K562 (cell line): ENCODE measurements at regions not wholly inside any gene's neighbourhood (a gene's known extent, or its start where the extent isn't known, plus 50 kb on each side); places are given as distances from the start of the nearest gene placed in this dataset.

Experiments used
- ARNT ChIP-seq, 2 experiments: fragments of 450-650 bp; IDR thresholded peaks; 2 replicates each; pipeline ENCODE4 v1.6.1; 2016; ENCODE audit warnings: mild to moderate bottlenecking in 1 of 2
- BCOR ChIP-seq: fragments of 450-650 bp; IDR thresholded peaks from 2 replicates; pipeline ENCODE4 v1.6.1; 2016
- FUS ChIP-seq: fragments of 200-400 bp; formaldehyde crosslinking; optimal IDR thresholded peaks from 2 replicates; pipeline ENCODE3; 2017; ENCODE audit warnings: low read depth, low read length
- KAT7 ChIP-seq: sonication (generic); formaldehyde crosslinking; IDR thresholded peaks from 2 replicates; pipeline ENCODE4 v1.8.0; 2022; ENCODE audit warnings: missing genetic modification reagents, mild to moderate bottlenecking, borderline replicate concordance
- KAT8 ChIP-seq: fragments of 450-650 bp; IDR thresholded peaks from 2 replicates; pipeline ENCODE4 v1.6.1; 2016; ENCODE audit warnings: low read depth, mild to moderate bottlenecking
- L3MBTL2 ChIP-seq: fragments of 450-650 bp; IDR thresholded peaks from 2 replicates; pipeline ENCODE4 v1.6.1; 2016; ENCODE audit warnings: mild to moderate bottlenecking, moderate library complexity
- MYBL2 ChIP-seq, 2 experiments: fragments of 450-650 bp in 1 of 2; sonication (generic) in 1 of 2; formaldehyde crosslinking in 1 of 2; IDR thresholded peaks; 2 replicates each; pipeline versions ENCODE4 v1.6.1 to v1.8.1; 2017 to 2022; ENCODE audit warnings: borderline replicate concordance in 1 of 2, inconsistent platforms in 1 of 2, low read depth in 1 of 2, mild to moderate bottlenecking in 1 of 2, missing genetic modification reagents in 1 of 2, moderate library complexity in 1 of 2
- NONO ChIP-seq, 2 experiments: fragments of 200-400 bp in 1 of 2; fragments of 450-650 bp in 1 of 2; formaldehyde crosslinking in 1 of 2; IDR thresholded peaks; 2 replicates each; pipeline ENCODE4 v1.6.1; 2017; ENCODE audit warnings: low read depth in 2 of 2, mild to moderate bottlenecking in 2 of 2, moderate library complexity in 2 of 2, low read length in 1 of 2
- POLR3G ChIP-seq: IDR thresholded peaks from 2 replicates; pipeline ENCODE4 v1.6.1; 2011; ENCODE audit not compliant: insufficient read length, insufficient replicate concordance; ENCODE audit errors: extremely low read depth
- RBFOX2 ChIP-seq: fragments of 200-400 bp; formaldehyde crosslinking; IDR thresholded peaks from 2 replicates; pipeline ENCODE4 v1.6.1; 2017; ENCODE audit warnings: low read depth, mild to moderate bottlenecking, low read length, moderate library complexity
- RBM17 ChIP-seq: fragments of 200-400 bp; formaldehyde crosslinking; IDR thresholded peaks from 2 replicates; pipeline ENCODE4 v1.6.1; 2017; ENCODE audit warnings: low read depth, mild to moderate bottlenecking, low read length, borderline replicate concordance
- SMARCA5 ChIP-seq: fragments of 450-650 bp; IDR thresholded peaks from 2 replicates; pipeline ENCODE4 v1.6.1; 2016
- STAT5A ChIP-seq: IDR thresholded peaks from 2 replicates; pipeline ENCODE4 v1.6.1; 2012; ENCODE audit warnings: low read length, inconsistent platforms, borderline replicate concordance
- THRA ChIP-seq: fragments of 450-650 bp; IDR thresholded peaks from 2 replicates; pipeline ENCODE4 v1.6.1; 2017; ENCODE audit warnings: mild to moderate bottlenecking, moderate library complexity
- TSC22D4 ChIP-seq: fragments of 450-650 bp; IDR thresholded peaks from 2 replicates; pipeline ENCODE4 v1.6.1; 2016; ENCODE audit warnings: missing genetic modification characterization, missing biosample characterization, control low read depth
- ZBTB33 ChIP-seq: sonication (generic); formaldehyde crosslinking; IDR thresholded peaks from 2 replicates; pipeline ENCODE4 v1.8.1; 2023; ENCODE audit warnings: mild to moderate bottlenecking, missing genetic modification reagents
- ZFP30 ChIP-seq: fragments of 250-450 bp; sonication (Bioruptor Pico); IDR thresholded peaks from 2 replicates; pipeline ENCODE4 v1.8.0; 2022; ENCODE audit warnings: moderate library complexity, mild to moderate bottlenecking, inconsistent platforms, borderline replicate concordance
- ZNF511 ChIP-seq: sonication (generic); formaldehyde crosslinking; IDR thresholded peaks from 2 replicates; pipeline ENCODE4 v1.8.0; 2022; ENCODE audit warnings: mild to moderate bottlenecking, missing genetic modification reagents
- ZNF668 ChIP-seq: fragments of 250-450 bp; sonication (Bioruptor Pico); IDR thresholded peaks from 2 replicates; pipeline ENCODE4 v1.8.0; 2022; ENCODE audit warnings: mild to moderate bottlenecking, inconsistent platforms
- ZNF695 ChIP-seq: fragments of 450-650 bp; formaldehyde crosslinking; IDR thresholded peaks from 2 replicates; pipeline ENCODE4 v1.4.0; 2020; ENCODE audit warnings: mild to moderate bottlenecking, moderate library complexity
- TF ChIP-seq, protein P1 (sequence below): fragments of 250-450 bp; sonication (Bioruptor Pico); IDR thresholded peaks from 2 replicates; pipeline ENCODE4 v1.9.0; 2021; ENCODE audit warnings: mild to moderate bottlenecking
- TF ChIP-seq, protein P2 (sequence below): fragments of 150-350 bp; conservative IDR thresholded peaks from 2 replicates; pipeline ENCODE4 v1.6.1; 2014; ENCODE audit warnings: low read length

DNA sequence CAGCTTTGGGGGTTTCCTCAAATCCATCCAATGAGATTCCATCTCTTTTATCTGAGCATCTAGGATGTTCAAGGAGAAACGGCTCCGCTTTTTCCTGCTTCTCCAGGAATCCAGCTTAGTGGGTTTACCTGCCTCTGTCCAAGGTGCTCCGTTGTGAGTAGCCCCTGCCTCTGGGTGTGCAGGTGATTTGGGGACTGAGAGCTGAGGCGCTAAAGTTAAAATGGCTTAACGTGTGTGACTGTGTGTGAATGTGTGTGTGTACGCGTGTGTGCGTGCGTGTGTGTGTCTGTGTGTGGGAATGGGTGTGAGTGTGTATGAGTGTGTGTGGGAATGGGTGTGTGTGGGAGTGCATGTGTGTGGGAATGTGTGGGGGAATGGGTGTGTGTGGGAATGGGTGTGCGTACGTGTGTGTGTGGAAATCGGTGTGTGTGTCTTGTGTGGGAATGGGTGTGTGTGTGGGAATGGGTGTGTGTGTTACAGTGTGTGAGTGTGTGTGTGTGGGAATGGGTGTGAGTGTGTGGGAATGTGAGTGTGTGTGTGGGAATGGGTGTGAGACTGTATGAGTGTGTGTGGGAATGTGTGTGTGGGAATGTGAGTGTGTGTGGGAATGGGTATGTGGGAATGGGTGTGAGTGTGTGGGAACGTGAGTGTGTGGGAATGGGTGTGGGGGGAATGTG, 90.2 kb upstream of the INSIG1 start (continued):
- TF ChIP-seq RBM17 (no peak), MYBL2 (IDR thresholded peaks at IDR 0.05; ENCODE audit: low read depth) (no peak), MYBL2 (CRISPR knock-in tag; IDR thresholded peaks at IDR 0.05; ENCODE audit: borderline replicate concordance) (no peak), ARNT (IDR thresholded peaks at IDR 0.05) (no peak), POLR3G (no peak), KAT8 (no peak), ZNF511 (0 out of 2 replicates have a peak, but pooled peaks have one; percentile 21), ZNF668 (CRISPR knock-in tag) (no peak), STAT5A (0 out of 2 replicates have a peak, but pooled peaks have one; percentile 28), ZBTB33 (CRISPR knock-in tag) (peak; percentile 83), FUS (no peak), ZNF695 (CRISPR knock-in tag) (no peak), BCOR (no peak), TSC22D4 (tag) (0 out of 2 replicates have a peak, but pooled peaks have one; percentile 4), ZFP30 (CRISPR knock-in tag) (no peak), RBFOX2 (0 out of 2 replicates have a peak, but pooled peaks have one; percentile 28), THRA (no peak), NONO (IDR thresholded peaks at IDR 0.05; ENCODE audit: low read depth in 2 of 2, low read length in 1 of 2) (no peak), KAT7 (CRISPR knock-in tag) (no peak), L3MBTL2 (no peak), SMARCA5 (no peak)
- TF ChIP-seq, protein P1, sequence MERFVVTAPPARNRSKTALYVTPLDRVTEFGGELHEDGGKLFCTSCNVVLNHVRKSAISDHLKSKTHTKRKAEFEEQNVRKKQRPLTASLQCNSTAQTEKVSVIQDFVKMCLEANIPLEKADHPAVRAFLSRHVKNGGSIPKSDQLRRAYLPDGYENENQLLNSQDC = no peak
- TF ChIP-seq, protein P2, sequence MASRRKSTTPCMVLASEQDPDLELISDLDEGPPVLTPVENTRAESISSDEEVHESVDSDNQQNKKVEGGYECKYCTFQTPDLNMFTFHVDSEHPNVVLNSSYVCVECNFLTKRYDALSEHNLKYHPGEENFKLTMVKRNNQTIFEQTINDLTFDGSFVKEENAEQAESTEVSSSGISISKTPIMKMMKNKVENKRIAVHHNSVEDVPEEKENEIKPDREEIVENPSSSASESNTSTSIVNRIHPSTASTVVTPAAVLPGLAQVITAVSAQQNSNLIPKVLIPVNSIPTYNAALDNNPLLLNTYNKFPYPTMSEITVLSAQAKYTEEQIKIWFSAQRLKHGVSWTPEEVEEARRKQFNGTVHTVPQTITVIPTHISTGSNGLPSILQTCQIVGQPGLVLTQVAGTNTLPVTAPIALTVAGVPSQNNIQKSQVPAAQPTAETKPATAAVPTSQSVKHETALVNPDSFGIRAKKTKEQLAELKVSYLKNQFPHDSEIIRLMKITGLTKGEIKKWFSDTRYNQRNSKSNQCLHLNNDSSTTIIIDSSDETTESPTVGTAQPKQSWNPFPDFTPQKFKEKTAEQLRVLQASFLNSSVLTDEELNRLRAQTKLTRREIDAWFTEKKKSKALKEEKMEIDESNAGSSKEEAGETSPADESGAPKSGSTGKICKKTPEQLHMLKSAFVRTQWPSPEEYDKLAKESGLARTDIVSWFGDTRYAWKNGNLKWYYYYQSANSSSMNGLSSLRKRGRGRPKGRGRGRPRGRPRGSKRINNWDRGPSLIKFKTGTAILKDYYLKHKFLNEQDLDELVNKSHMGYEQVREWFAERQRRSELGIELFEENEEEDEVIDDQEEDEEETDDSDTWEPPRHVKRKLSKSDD = no peak
